ENCODE measurements at regions not wholly inside any gene's neighbourhood (a gene's known extent, or its start where the extent isn't known, plus 50 kb on each side); places are given as distances from the start of the nearest gene placed in this dataset.
"Not testable (repeated sequence)": the region's sequence is repeated elsewhere in the genome, so short reads cannot be mapped to it uniquely, and the experiment has no call there.

GRCh38 chr9:764986-765385 lies 76.5 kb upstream of the DMRT1 start:
- no peak overlapping the region for H3K4me2 ChIP-seq
- no peak overlapping the region for H2AFZ ChIP-seq (ENCODE audit: low read depth)
- H3K4me3 ChIP-seq (ENCODE audit: low read depth in 2 of 2, low read length in 1 of 2), result no peak overlapping the region
- H3K9me2 ChIP-seq, result no peaks in the 10 kb centered on the region
- ChIA-PET POLR2A (no interaction called here), CTCF (interaction anchor here (1.0 kb wide), 1 partner anchor 42 kb away, joined by 3 read pairs; no protein-coding TSS in a partner anchor)
- no peak for DNase-seq
- H3K9me3 ChIP-seq, result no peaks in the 10 kb centered on the region
- no peaks in the 10 kb centered on the region for H3K4me1 ChIP-seq (ENCODE audit: control insufficient read depth in 1 of 2, insufficient read depth in 2 of 2, low read depth in 1 of 2, low read length in 1 of 2)
- WGBS (ENCODE audit: low lambda C conversion rate), result 8% methylated on average over 2 of the region's 2 CpGs
- peaks cover 61% of the 10 kb centered on the region for H3K27me3 ChIP-seq (ENCODE audit: insufficient read depth)
- TF ChIP-seq RAD21 (IDR thresholded peaks at IDR 0.05; ENCODE audit: low read length) (no peak), FOXM1 (IDR thresholded peaks at IDR 0.05; ENCODE audit: low read depth) (no peak), ZBTB33 (IDR thresholded peaks at IDR 0.05; ENCODE audit: borderline replicate concordance, low read depth) (no peak), MAX (IDR thresholded peaks at IDR 0.05; ENCODE audit: low read depth) (no peak), TAF1 (IDR thresholded peaks at IDR 0.05; ENCODE audit: borderline replicate concordance, low read depth, low read length) (no peak), GATA2 (CRISPR knock-in tag; IDR thresholded peaks at IDR 0.05) (no peak), IRF3 (IDR thresholded peaks at IDR 0.05; ENCODE audit: low read depth, low read length) (no peak), CTCF (IDR thresholded peaks at IDR 0.05) (no peak), GABPA (IDR thresholded peaks at IDR 0.05; ENCODE audit: low read depth) (no peak), NFIC (IDR thresholded peaks at IDR 0.05; ENCODE audit: borderline replicate concordance) (no peak), ELF1 (IDR thresholded peaks at IDR 0.05) (no peak), USF1 (IDR thresholded peaks at IDR 0.05; ENCODE audit: borderline replicate concordance, low read depth) (no peak)
- no peak overlapping the region for H3K9ac ChIP-seq
- no peaks in the 10 kb centered on the region for H3K79me2 ChIP-seq (ENCODE audit: insufficient read depth)
- no peaks in the 10 kb centered on the region for H3K36me3 ChIP-seq (replicated peaks in 1 of 2; ENCODE audit: control insufficient read depth in 1 of 2, insufficient read depth in 2 of 2, low read length in 1 of 2)
- H3K27ac ChIP-seq (ENCODE audit: low read depth in 2 of 2, low read length in 1 of 2), result no peak overlapping the region
- no peaks in the 10 kb centered on the region for H4K20me1 ChIP-seq (ENCODE audit: insufficient read depth)
- no peaks in the 10 kb centered on the region for H3F3A ChIP-seq (replicated peaks; ENCODE audit: insufficient read depth)

GRCh38 chr9:767061-767561 lies 74.4 kb upstream of the DMRT1 start:
- H3K9ac ChIP-seq; H3K36me3 ChIP-seq (replicated peaks in 1 of 2; ENCODE audit: control insufficient read depth in 1 of 2, insufficient read depth in 2 of 2, low read length in 1 of 2); H3F3A ChIP-seq (replicated peaks; ENCODE audit: insufficient read depth); POLR2A ChIA-PET; H4K20me1 ChIP-seq (ENCODE audit: insufficient read depth); H3K9me3 ChIP-seq; H3K79me2 ChIP-seq (ENCODE audit: insufficient read depth); H2AFZ ChIP-seq (ENCODE audit: low read depth); H3K27ac ChIP-seq (ENCODE audit: low read depth in 2 of 2, low read length in 1 of 2); CTCF ChIA-PET; H3K4me2 ChIP-seq; H3K4me1 ChIP-seq (ENCODE audit: control insufficient read depth in 1 of 2, insufficient read depth in 2 of 2, low read depth in 1 of 2, low read length in 1 of 2); H3K4me3 ChIP-seq (ENCODE audit: low read depth in 2 of 2, low read length in 1 of 2); DNase-seq; H3K9me2 ChIP-seq: not testable (repeated sequence)
- 0% methylated on average over 1 of the region's 9 CpGs for WGBS (ENCODE audit: low lambda C conversion rate)
- peaks cover 41% of the 10 kb centered on the region for H3K27me3 ChIP-seq (ENCODE audit: insufficient read depth)

All from SK-N-SH (cell line).